Activated naive CD4-positive, alpha-beta T cell treated with anti-CD3 and anti-CD28 coated beads for 36 hours (primary cell): ENCODE measurements at regions not wholly inside any gene's neighbourhood (a gene's known extent, or its start where the extent isn't known, plus 50 kb on each side); places are given as distances from the start of the nearest gene placed in this dataset.
"Not testable (repeated sequence)": the region's sequence is repeated elsewhere in the genome, so short reads cannot be mapped to it uniquely, and the experiment has no call there.

Source experiments
- CTCF ChIA-PET: fragments of 350-600 bp; sonication (Branson Sonifier 250); formaldehyde crosslinking; loops from one replicate; lab custom pipeline; 2021; ENCODE audit warnings: antibody characterized with exemption; lab: Charles Lee
- DNase-seq: peaks from one replicate; pipeline ENCODE4 v3.0.0-alpha.2; 2020
- H3K27ac Mint-ChIP-seq: one replicate; pipeline ENCODE4 v1.8.0; 2021; ENCODE audit warnings: mild to moderate bottlenecking, mixed read lengths
- H3K27me3 Mint-ChIP-seq: one replicate; pipeline ENCODE4 v1.8.0; 2021; ENCODE audit warnings: low read depth, mixed read lengths
- H3K36me3 Mint-ChIP-seq: one replicate; pipeline ENCODE4 v1.8.0; 2021; ENCODE audit warnings: low read depth, mixed read lengths
- H3K4me1 Mint-ChIP-seq: one replicate; pipeline ENCODE4 v1.8.0; 2021; ENCODE audit warnings: low read depth, mixed read lengths
- H3K4me3 Mint-ChIP-seq: one replicate; pipeline ENCODE4 v1.8.0; 2021; ENCODE audit warnings: mild to moderate bottlenecking, moderate library complexity, mixed read lengths
- H3K9me3 Mint-ChIP-seq: one replicate; pipeline ENCODE4 v1.8.0; 2021; ENCODE audit warnings: mixed read lengths
- intact Hi-C: fragments of 100-400 bp; cut with micrococcal nuclease; formaldehyde crosslinking; loops from one replicate; pipeline ENCODE4 v1.15.1; 2023

DNA sequence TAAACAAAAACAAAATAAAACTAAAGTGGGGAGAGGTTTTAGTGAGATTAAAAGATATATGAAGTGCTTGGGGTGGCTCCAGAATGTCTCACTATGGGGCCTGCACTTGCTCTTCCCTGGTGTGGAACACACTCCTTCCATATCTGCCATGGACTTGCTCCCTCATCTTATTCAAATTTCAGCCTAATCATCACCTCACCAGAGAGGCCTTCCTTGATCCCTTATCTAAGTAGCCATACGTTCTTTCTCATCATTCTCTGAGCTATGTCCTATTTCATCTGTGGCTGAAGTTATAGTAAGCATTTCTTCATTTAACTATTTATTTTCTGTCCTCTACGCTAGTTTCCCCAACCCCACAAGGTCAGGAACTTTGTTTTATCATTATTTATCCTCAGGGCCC is 511.7 kb downstream of the NTRK3 start:
- Mint-ChIP-seq H3K4me1 (no peaks in the 10 kb centered on the region), H3K9me3 (no peaks in the 10 kb centered on the region), H3K36me3 (no peaks in the 10 kb centered on the region), H3K27me3 (no peaks in the 10 kb centered on the region), H3K4me3 (no peak overlapping the region), H3K27ac (no peak overlapping the region)
- CTCF ChIA-PET: no interaction called here
- intact Hi-C loops: no loop called here
- DNase-seq: no peak

DNA sequence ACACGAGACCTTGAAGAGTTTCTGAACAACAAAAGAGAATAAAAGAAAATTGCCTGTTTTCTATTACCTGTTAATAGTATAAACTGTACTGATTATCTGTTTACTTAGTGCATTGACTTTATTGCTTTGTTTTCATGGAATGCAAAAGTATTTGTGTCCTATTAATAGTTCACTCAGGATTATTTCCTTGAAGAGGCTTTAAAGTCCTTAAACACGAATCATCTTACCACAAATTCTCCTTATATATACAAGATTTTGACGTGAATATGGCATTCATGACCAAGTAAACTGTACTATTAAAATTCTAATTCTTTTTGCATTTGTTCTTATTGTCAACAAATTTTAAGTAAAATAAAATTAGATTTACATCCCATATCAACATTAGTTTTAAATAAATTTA is 513.0 kb downstream of the NTRK3 start:
- H3K27ac Mint-ChIP-seq: no peak overlapping the region
- H3K27me3 Mint-ChIP-seq: no peaks in the 10 kb centered on the region
- DNase-seq: no peak
- H3K4me1 Mint-ChIP-seq: no peaks in the 10 kb centered on the region
- H3K36me3 Mint-ChIP-seq: no peaks in the 10 kb centered on the region
- CTCF ChIA-PET: no interaction called here
- H3K9me3 Mint-ChIP-seq: no peaks in the 10 kb centered on the region
- no peak overlapping the region for H3K4me3 Mint-ChIP-seq
- intact Hi-C loops: no loop called here

DNA sequence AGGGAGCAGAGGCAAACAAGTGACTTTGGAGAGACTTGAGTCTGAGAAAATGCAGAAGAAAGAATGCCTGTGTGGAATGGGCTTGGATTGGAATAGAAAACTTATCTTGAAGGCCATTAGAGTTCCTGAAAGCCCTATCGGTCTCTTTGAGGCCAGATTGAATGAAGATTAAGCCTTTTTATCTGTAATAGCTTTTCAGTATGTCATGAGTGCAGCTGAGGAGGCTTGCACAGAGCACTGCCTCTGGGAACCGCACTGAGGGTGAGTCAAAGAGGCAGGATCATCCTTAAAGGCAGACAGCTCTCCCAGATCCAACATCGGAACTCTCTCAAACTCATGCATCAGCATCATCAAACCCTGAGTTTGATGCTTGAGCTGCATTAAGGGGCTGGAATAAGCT is 515.2 kb downstream of the NTRK3 start:
- Mint-ChIP-seq H3K4me1 (peaks cover 9% of the 10 kb centered on the region), H3K9me3 (no peaks in the 10 kb centered on the region), H3K36me3 (no peaks in the 10 kb centered on the region), H3K4me3 (no peak overlapping the region), H3K27ac (no peak overlapping the region), H3K27me3 (no peaks in the 10 kb centered on the region)
- intact Hi-C loops: no loop called here
- CTCF ChIA-PET: no interaction called here
- DNase-seq: no peak

DNA sequence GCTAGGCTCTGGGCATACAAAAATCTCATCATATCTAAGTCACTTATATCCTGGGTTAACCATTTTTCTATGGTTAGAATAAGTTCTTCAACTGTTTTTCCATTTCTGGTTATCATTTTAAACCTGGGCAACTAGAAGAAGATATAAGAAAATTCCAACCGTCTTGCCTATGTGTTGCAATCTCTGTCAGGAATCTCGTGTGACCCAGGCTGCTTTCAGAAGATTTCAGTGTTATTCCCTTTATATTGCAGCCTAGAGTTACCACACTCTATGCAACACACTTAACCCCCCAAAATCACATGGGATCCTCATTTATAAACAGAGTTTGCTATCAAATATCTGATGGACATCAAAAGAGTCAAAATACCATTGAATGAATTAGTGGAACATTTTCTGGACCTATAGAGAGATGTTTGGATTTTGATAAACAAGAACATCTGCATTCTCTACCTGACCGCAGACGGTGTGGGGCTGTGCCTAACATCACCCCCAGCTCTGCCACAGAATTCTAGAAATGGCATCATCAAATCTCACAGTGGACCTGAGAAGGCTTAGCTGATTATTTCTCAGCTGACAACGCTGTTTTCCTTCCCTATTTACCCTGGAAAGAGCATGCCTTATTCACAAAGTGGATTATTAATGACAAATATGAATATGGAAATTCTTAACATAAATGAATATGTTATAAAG is 515.7 kb downstream of the NTRK3 start:
- no peak overlapping the region for H3K4me3 Mint-ChIP-seq
- intact Hi-C loops: no loop called here
- H3K27ac Mint-ChIP-seq: no peak overlapping the region
- CTCF ChIA-PET: no interaction called here
- peaks cover 14% of the 10 kb centered on the region for H3K4me1 Mint-ChIP-seq
- no peaks in the 10 kb centered on the region for H3K27me3 Mint-ChIP-seq
- no peak for DNase-seq
- no peaks in the 10 kb centered on the region for H3K9me3 Mint-ChIP-seq
- H3K36me3 Mint-ChIP-seq: no peaks in the 10 kb centered on the region

DNA sequence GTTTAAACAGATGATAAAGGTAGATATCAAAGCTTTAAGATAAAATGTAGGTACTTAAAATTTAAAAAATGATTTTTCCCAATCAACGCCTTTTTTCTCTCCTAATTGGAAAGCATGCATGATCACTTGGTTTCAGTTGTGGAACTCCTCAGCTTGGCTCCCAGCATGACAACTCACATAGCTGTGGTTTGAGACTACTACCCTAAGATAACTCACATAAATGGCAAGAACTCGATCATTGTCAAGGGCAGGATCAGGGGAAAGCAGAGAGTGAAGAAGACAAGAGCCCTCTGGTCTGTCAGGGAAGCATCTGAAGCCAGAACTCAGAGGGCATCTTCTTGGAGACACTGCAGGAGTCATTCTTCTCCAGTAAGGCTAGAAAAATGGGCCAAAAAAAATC is 516.7 kb downstream of the NTRK3 start:
- no peaks in the 10 kb centered on the region for H3K36me3 Mint-ChIP-seq
- no peaks in the 10 kb centered on the region for H3K9me3 Mint-ChIP-seq
- H3K4me3 Mint-ChIP-seq: no peak overlapping the region
- intact Hi-C loops: no loop called here
- H3K27me3 Mint-ChIP-seq: no peaks in the 10 kb centered on the region
- DNase-seq: no peak
- CTCF ChIA-PET: no interaction called here
- H3K4me1 Mint-ChIP-seq: peaks cover 14% of the 10 kb centered on the region
- H3K27ac Mint-ChIP-seq: no peak overlapping the region

DNA sequence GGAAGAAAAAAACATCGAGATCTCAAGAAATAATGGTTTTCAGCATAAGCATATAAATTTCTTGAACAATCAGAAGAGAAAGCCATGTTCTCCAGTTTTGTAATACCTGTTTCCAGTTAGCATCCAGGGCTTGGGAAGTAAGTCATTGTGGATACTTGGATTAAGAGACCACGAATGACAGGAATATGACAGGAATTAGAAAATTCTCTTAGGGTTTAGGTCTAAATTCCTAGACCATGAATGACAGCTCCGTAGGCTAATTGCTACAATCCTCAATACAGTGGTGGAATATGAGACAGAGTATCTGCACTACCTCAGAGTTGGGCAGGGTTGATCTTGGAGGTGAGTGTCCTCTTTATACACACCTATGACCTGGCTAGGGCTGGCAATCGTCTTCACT is 517.5 kb downstream of the NTRK3 start:
- Mint-ChIP-seq H3K27me3 (no peaks in the 10 kb centered on the region), H3K36me3 (no peaks in the 10 kb centered on the region)
- CTCF ChIA-PET: no interaction called here

DNA sequence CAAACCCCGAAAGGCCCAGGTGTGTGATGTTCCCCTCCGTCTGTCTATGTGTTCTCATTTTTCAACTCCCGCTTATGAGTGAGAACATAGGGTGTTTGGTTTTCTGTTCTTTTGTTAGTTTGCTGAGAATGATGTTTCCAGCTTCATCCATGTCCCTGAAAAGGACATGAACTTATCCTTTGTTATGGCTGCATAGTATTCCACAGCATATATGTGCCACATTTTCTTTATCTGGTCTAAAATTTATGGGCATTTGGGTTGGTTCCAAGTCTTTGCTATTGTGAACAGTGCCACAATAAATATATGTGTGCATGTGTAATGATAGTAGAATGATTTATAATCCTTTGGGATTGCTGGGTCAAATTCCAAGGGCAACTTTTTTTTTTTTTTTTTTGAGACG is 519.1 kb downstream of the NTRK3 start:
- H3K36me3 Mint-ChIP-seq, intact Hi-C loops, H3K9me3 Mint-ChIP-seq, DNase-seq, H3K27ac Mint-ChIP-seq, H3K27me3 Mint-ChIP-seq, H3K4me3 Mint-ChIP-seq: not testable (repeated sequence)
- peaks cover 14% of the 10 kb centered on the region for H3K4me1 Mint-ChIP-seq
- CTCF ChIA-PET: interaction anchor here (0.7 kb wide), 1 partner anchor 27 kb away, joined by 3 read pairs; no protein-coding TSS in a partner anchor

More for the DNA sequence above, 517.5 kb downstream of the NTRK3 start:
- Mint-ChIP-seq H3K4me1 (peaks cover 14% of the 10 kb centered on the region), H3K9me3 (no peaks in the 10 kb centered on the region), H3K4me3 (no peak overlapping the region), H3K27ac (no peak overlapping the region)
- intact Hi-C loops: no loop called here
- no peak for DNase-seq

DNA sequence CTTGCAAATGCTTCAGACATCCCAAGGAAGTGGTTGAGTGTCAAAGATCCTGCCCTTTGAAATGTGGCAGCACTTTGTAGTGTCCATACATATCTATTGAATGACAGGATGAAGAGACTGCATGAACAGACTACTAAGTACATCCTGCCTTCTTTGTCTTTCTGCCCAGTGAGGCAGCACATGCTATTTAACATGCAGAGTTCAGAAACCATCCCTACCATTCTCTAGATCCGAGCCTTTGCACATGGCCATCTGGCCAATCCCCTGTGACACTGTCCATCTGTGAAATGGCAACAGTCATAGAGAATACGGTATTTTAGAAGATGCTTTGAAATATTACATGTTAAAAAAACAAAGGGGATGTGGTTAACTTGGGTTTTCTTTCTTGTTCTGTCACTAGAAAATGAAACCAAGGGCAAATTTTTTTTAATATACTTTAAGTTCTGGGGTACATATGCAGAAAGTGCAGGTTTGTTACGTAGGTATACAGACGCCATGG is 519.6 kb downstream of the NTRK3 start:
- H3K36me3 Mint-ChIP-seq: no peaks in the 10 kb centered on the region
- H3K4me1 Mint-ChIP-seq: peaks cover 14% of the 10 kb centered on the region
- H3K4me3 Mint-ChIP-seq: no peak overlapping the region
- peaks cover 2% of the 10 kb centered on the region for H3K27me3 Mint-ChIP-seq
- no peak for DNase-seq
- CTCF ChIA-PET: no interaction called here
- no peaks in the 10 kb centered on the region for H3K9me3 Mint-ChIP-seq
- intact Hi-C loops: no loop called here
- no peak overlapping the region for H3K27ac Mint-ChIP-seq

DNA sequence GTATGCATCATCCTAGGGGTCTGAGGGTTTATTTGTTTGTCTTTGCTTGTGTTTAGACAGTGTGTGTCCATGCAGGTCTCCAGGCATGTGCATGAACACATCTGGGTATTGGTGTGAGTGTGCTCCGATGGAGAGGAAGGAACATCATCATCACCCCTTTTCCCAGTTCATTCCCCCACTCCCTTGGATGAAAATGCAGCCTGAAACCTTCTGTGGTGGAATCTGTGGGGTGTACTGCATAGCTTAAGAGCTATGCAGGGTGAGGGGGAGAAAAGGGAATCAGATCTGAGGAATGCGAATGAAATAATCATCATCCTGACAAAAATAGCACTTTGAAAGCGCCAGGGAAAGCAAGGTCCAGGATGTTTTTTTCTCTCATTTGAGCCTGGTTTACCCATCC is 520.1 kb downstream of the NTRK3 start:
- no peak for DNase-seq
- H3K4me3 Mint-ChIP-seq: no peak overlapping the region
- H3K27ac Mint-ChIP-seq: no peak overlapping the region
- no peaks in the 10 kb centered on the region for H3K9me3 Mint-ChIP-seq
- CTCF ChIA-PET: no interaction called here
- peaks cover 14% of the 10 kb centered on the region for H3K4me1 Mint-ChIP-seq
- intact Hi-C loops: no loop called here
- peaks cover 2% of the 10 kb centered on the region for H3K27me3 Mint-ChIP-seq
- no peaks in the 10 kb centered on the region for H3K36me3 Mint-ChIP-seq

DNA sequence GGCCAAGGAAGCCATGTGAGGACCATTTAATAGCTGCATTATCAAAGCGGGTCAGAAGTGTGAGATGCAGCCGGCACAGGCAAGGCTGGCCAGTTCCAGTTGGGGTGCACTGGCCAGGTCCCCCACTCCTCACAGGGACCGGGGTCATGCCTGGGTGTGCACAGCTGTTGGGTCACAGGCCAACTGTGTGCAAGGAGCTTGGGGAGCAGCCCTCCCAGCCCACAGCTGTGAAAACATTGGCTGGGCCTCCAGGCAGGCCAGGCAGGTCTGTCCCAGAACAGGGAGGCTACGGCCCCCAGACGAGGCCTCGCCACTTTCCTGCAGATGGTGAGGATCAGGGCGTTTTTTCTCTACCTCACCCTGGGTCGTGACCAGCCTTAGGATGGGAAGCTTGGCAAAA is 521.0 kb downstream of the NTRK3 start:
- H3K36me3 Mint-ChIP-seq: no peaks in the 10 kb centered on the region
- H3K27ac Mint-ChIP-seq: no peak overlapping the region
- peaks cover 14% of the 10 kb centered on the region for H3K4me1 Mint-ChIP-seq
- H3K9me3 Mint-ChIP-seq: no peaks in the 10 kb centered on the region
- intact Hi-C loops: no loop called here
- peaks cover 2% of the 10 kb centered on the region for H3K27me3 Mint-ChIP-seq
- H3K4me3 Mint-ChIP-seq: no peak overlapping the region
- no peak for DNase-seq
- CTCF ChIA-PET: no interaction called here

DNA sequence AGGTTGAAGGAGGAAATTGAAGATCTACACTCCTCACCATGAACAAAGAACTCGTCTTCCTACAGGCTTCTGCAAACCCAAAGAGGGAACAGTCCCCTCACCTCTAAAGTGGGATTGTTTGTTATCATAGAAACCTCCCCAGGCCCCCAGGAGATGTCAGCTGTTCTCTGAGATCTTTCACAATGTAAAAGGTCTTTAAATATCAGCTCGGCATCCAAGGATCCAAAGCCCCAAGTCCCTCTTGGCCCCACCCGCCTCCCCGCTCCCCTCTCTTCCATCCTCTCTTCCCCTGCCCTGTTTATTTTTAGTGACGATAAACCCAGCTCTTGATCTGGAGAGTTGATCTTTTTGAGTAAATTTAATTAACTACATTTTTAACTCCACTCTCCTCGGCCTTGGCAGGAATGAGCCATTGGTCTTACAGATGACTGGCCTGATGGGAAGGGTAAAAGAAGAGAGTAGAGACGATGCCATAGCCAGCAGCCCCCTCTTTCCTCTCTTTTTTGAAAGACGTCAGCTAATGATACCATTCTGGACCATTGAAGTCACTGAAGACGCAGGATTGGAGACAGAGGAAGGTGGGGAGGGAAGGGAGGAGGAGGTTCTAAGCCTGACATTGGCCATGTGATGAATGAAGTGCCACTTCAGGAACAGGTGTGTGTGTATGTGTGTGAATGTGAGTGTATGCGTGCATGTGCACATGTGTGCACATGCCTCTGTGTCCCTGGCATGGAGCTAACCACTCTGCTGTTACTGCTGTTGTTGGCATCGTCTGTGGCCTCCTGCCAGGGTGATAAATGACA is 521.8 kb downstream of the NTRK3 start:
- no peaks in the 10 kb centered on the region for H3K9me3 Mint-ChIP-seq
- peaks cover 2% of the 10 kb centered on the region for H3K27me3 Mint-ChIP-seq
- H3K36me3 Mint-ChIP-seq: no peaks in the 10 kb centered on the region
- no peak overlapping the region for H3K27ac Mint-ChIP-seq
- intact Hi-C loops: no loop called here
- H3K4me1 Mint-ChIP-seq: peaks cover 14% of the 10 kb centered on the region
- DNase-seq: no peak
- CTCF ChIA-PET: no interaction called here
- no peak overlapping the region for H3K4me3 Mint-ChIP-seq

DNA sequence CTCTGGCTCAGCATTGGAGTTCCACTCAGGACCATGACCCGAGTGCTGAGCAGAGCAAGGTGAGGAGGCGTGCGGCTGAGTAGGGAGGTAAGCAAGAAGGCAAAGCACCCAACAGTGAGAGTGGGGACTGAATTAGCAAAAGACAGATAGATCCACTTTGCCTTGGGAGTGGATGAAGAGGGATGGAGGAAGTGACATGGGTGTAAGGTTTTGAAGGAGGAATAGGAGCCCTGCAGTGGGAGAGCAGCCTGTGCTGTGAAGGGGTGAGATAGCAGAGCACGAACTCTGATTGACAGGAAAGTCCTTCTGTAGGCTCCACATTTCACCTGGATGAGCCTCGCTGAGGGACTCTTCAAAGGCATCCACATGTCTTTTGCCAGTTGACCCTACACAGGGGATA is 522.6 kb downstream of the NTRK3 start:
- Mint-ChIP-seq H3K9me3 (no peaks in the 10 kb centered on the region), H3K4me3 (no peak overlapping the region), H3K4me1 (peaks cover 14% of the 10 kb centered on the region), H3K27ac (no peak overlapping the region), H3K27me3 (peaks cover 2% of the 10 kb centered on the region), H3K36me3 (no peaks in the 10 kb centered on the region)
- DNase-seq: no peak
- CTCF ChIA-PET: no interaction called here
- intact Hi-C loops: no loop called here

DNA sequence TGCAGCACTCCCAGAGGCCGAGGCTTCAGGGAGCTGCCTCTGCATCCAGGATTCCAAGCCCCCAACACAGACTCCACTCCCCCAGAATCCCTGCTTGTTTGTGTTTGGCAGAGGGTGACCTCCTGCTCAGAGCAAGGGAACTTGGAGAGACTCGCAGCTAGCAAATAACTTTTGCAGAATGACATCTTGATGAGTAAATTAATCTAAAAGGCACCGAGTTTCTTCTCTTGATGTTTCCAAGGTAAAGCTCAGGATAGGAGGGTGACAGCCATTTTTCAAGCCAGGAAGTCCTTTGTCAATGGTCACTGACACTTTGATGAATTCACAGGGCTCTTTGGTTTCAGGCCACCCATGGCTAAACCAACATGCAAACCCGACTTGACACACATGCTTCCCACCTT is 523.0 kb downstream of the NTRK3 start:
- intact Hi-C loops: no loop called here
- no peak for DNase-seq
- Mint-ChIP-seq H3K4me1 (peaks cover 14% of the 10 kb centered on the region), H3K4me3 (no peak overlapping the region), H3K9me3 (no peaks in the 10 kb centered on the region), H3K36me3 (no peaks in the 10 kb centered on the region), H3K27ac (no peak overlapping the region), H3K27me3 (peaks cover 2% of the 10 kb centered on the region)
- CTCF ChIA-PET: no interaction called here
